ENCODE measurements at regions not wholly inside any gene's neighbourhood (a gene's known extent, or its start where the extent isn't known, plus 50 kb on each side); places are given as distances from the start of the nearest gene placed in this dataset.

GRCh38 chr10:120788771-120789170 is 62.4 kb upstream of the WDR11 start:
- Histone ChIP-seq H3K14ac (ENCODE audit: insufficient read depth, low read length) (no peak overlapping the region), H3K9me3 (ENCODE audit: control insufficient read depth, low read depth, low read length) (no peaks in the 10 kb centered on the region), H2AK5ac (ENCODE audit: insufficient read length, low read length) (no peak overlapping the region), H4K91ac (ENCODE audit: insufficient read length, low read depth, low read length) (no peak overlapping the region), H4K8ac (replicated peaks; ENCODE audit: insufficient read length, low read depth, low read length) (no peak overlapping the region), H3K23me2 (ENCODE audit: insufficient read length, low read depth, low read length, poor library complexity, severe bottlenecking) (no peaks in the 10 kb centered on the region), H3K18ac (ENCODE audit: insufficient read length, low read depth, low read length) (no peak overlapping the region), H4K20me1 (ENCODE audit: control insufficient read depth, insufficient read depth, insufficient read length) (no peaks in the 10 kb centered on the region), H2BK120ac (ENCODE audit: low read depth, low read length, poor library complexity, severe bottlenecking) (no peak overlapping the region), H2BK15ac (ENCODE audit: low read depth, low read length) (no peak overlapping the region), H4K5ac (ENCODE audit: insufficient read length, low read depth, low read length) (no peak overlapping the region), H3K27ac (ENCODE audit: insufficient read length, low read depth, low read length) (no peak overlapping the region), H3K79me1 (ENCODE audit: insufficient read depth, low read depth, low read length, poor library complexity, severe bottlenecking) (no peaks in the 10 kb centered on the region), H3K4me2 (ENCODE audit: insufficient read depth, insufficient read length, low read length) (no peak overlapping the region), H3K79me2 (ENCODE audit: insufficient read depth, low read length) (no peaks in the 10 kb centered on the region), H3K23ac (ENCODE audit: insufficient read length, low read depth, low read length) (no peak overlapping the region), H2BK12ac (ENCODE audit: insufficient read length, low read depth, low read length) (no peak overlapping the region), H3K56ac (ENCODE audit: insufficient read length, low read depth, low read length) (no peak overlapping the region), H3K4me1 (ENCODE audit: insufficient read depth, low read length) (no peaks in the 10 kb centered on the region), H3K4ac (ENCODE audit: low read depth, low read length) (no peak overlapping the region), H2BK5ac (ENCODE audit: insufficient read length, low read length) (no peak overlapping the region), H2BK20ac (ENCODE audit: low read depth, low read length, poor library complexity, severe bottlenecking) (no peak overlapping the region), H3K9ac (ENCODE audit: extremely low read depth, insufficient read length, low read length) (no peak overlapping the region), H3K27me3 (ENCODE audit: insufficient read depth, low read length) (no peaks in the 10 kb centered on the region), H3T11ph (ENCODE audit: low read length) (no peak overlapping the region), H2AFZ (ENCODE audit: low read length) (no peak overlapping the region)
- Mint-ChIP-seq H3K9me3 (peaks cover 0 to 6% of the 10 kb centered on the region in 2 experiments; a peak in 2 of 5 replicates), H3K27ac (no peak overlapping the region), H3K4me1 (peaks cover 20 to 23% of the 10 kb centered on the region in 2 experiments), H3K4me3 (no peak overlapping the region), H3K36me3 (ENCODE audit: insufficient read depth in 1 of 3, low read depth in 3 of 3) (no peaks in the 10 kb centered on the region; a peak in 2 of 7 replicates), H3K27me3 (ENCODE audit: low read depth) (peaks cover 5% of the 10 kb centered on the region)
- no peak for TF ChIP-seq CTCF (conservative IDR thresholded peaks at IDR 0.05)
- DNase-seq, result no peak
- no CpG with 5 or more reads among the region's 5 CpGs for WGBS (ENCODE audit: extremely low coverage, insufficient read length, low lambda C conversion rate)

Data from H9 (cell line).